GM12872 (cell line): ENCODE measurements at regions not wholly inside any gene's neighbourhood (a gene's known extent, or its start where the extent isn't known, plus 50 kb on each side); places are given as distances from the start of the nearest gene placed in this dataset.

Source experiments
- TF ChIP-seq, protein P1 (sequence below): IDR thresholded peaks from 3 replicates; pipeline ENCODE4 v1.5.1; 2011; ENCODE audit warnings: low read depth, mild to moderate bottlenecking, low read length, moderate library complexity; ENCODE audit not compliant: insufficient read depth

DNA sequence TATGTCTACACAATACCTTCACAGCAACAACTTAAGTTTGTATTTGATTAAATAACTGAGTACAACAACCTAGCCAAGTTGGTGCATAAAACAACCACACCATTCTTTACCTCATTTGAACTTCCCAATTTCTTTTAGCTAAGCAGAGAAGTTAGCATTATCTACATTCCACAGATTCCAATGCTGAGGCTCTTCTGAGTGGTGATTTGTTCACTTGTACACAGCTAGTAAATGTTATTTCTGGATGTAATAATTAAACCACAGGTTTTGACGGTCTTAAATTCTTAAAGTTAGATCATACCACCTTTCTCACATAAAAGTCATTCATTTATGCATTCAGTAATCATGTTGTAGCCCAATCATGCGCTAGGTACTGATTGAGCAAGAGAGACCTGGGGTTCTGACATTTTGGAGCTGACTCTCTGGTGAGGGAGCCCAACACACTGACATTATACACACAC is 102.5 kb downstream of the SST start:
- TF ChIP-seq, protein P1, sequence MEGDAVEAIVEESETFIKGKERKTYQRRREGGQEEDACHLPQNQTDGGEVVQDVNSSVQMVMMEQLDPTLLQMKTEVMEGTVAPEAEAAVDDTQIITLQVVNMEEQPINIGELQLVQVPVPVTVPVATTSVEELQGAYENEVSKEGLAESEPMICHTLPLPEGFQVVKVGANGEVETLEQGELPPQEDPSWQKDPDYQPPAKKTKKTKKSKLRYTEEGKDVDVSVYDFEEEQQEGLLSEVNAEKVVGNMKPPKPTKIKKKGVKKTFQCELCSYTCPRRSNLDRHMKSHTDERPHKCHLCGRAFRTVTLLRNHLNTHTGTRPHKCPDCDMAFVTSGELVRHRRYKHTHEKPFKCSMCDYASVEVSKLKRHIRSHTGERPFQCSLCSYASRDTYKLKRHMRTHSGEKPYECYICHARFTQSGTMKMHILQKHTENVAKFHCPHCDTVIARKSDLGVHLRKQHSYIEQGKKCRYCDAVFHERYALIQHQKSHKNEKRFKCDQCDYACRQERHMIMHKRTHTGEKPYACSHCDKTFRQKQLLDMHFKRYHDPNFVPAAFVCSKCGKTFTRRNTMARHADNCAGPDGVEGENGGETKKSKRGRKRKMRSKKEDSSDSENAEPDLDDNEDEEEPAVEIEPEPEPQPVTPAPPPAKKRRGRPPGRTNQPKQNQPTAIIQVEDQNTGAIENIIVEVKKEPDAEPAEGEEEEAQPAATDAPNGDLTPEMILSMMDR, result no peak

GRCh38 chr3:187567021-187567420 is 103.2 kb downstream of the SST start:
- TF ChIP-seq, protein P1, result no peak

DNA sequence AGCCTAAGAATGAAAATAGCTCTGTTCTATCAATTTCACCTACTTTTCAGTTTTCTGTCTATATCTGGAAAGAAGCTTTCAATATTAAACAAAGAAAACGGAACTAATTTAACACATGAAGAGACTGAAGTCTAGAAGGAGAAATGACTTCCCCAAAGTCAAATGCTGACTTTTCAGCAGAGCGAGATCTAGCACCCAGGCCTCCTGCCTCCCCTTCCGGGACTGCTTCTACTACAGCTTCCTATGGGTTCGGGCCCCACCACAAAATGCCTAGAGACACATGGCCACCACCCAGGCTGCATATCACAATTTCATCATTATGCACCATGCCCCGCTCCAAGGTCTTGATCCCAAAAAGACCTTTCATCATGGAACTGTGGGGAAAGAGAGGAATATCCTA is 104.5 kb downstream of the SST start:
- TF ChIP-seq, protein P1, result no peak

DNA sequence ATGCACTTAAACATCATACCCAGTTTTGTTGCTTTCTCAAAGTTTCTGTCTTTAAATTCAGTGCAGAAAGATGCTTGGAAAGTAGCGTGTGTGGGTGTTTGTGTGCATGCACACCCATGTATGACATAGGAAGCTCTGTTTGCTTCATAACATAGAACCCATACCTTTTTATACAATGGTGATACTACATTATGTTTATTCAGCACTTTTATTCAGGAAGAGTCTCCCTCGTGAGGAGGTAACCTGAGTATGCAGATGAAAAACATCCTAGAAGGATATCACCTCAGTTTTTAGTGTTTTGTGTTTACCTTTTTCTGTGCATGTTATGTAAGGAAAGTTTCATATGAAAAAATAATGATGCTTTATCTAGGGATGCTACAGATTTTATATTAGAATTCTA is 111.2 kb downstream of the SST start:
- TF ChIP-seq, protein P1, result no peak

DNA sequence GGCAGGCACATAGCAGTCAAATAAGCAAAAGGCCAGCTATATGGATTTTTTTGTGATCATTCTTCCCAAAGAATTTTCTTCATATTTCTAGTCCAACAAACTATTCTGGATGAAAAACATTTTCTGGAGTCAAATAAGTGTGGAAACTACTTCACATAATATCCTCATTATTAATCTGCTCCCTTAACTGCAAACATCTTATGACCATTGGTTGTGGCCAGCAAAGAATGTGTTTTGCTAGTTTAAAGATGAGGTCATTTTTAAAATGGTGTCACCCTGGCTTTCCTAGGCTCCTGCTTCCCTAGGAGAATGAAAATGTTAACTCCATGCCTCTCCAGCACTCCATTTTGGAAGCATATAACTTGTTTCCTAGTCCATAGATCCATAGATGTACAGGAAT is 118.8 kb downstream of the SST start:
- TF ChIP-seq, protein P1, result no peak

GRCh38 chr3:187550446-187550845 is 119.7 kb downstream of the SST start:
- TF ChIP-seq, protein P1, result no peak

GRCh38 chr3:187545366-187545765 is 124.8 kb downstream of the SST start:
- TF ChIP-seq, protein P1, result no peak

DNA sequence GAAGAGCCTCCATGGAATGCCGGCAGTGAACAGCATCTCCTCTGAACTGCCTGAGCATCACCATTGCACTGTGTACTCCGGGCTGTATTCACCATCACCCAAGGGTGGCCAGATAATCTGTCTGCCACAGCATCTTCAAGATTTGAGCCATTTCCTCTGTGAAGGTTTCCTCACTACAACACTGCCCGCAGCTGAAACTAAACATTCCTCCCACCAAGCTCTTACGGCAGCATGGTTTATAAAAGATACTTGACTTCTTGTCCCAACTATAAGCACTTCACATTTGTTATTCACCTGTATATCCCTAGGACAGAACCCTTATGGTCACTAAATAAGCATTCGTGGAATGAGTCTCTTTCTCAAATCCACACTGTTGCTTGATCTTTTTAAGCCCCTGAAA is 125.9 kb downstream of the SST start:
- TF ChIP-seq, protein P1, result no peak
